Lung (tissue), 11 donors: ENCODE measurements at regions not wholly inside any gene's neighbourhood (a gene's known extent, or its start where the extent isn't known, plus 50 kb on each side); places are given as distances from the start of the nearest gene placed in this dataset.

Experiments
- ATAC-seq: fragments of 200-7000 bp; cut with Tn5 transposase; one replicate; pipeline ENCODE4 v1.9.1; 2020; ENCODE audit warnings: moderate number of reproducible peaks; ENCODE audit not compliant: insufficient read depth, low FRiP score
- DNase-seq, 3 donors: peaks; one replicate each; pipeline ENCODE4 v3.0.0-alpha.2; 2013 to 2017
- H3K27ac ChIP-seq, 2 donors: one replicate each; pipeline ENCODE4 v1.5.1; 2013; ENCODE audit warnings: mild to moderate bottlenecking in 2 of 2, moderate library complexity in 2 of 2, control low read depth in 1 of 2, inconsistent platforms in 1 of 2, low read depth in 1 of 2, low read length in 1 of 2
- H3K27me3 ChIP-seq, 3 donors: one replicate each; pipeline ENCODE4 v1.5.1; 2013; ENCODE audit warnings: low read length in 2 of 3; ENCODE audit not compliant: control insufficient read depth in 3 of 3, insufficient read depth in 3 of 3
- H3K36me3 ChIP-seq, 4 donors: one replicate each; pipeline ENCODE4 v1.5.1; 2013; ENCODE audit warnings: low read length in 4 of 4, mild to moderate bottlenecking in 1 of 4, moderate library complexity in 1 of 4; ENCODE audit not compliant: control insufficient read depth in 4 of 4, insufficient read depth in 4 of 4
- H3K4me1 ChIP-seq, 5 donors: one replicate each; pipeline ENCODE4 v1.5.1; 2013; ENCODE audit warnings: low read length in 5 of 5, mild to moderate bottlenecking in 2 of 5, moderate library complexity in 1 of 5; ENCODE audit not compliant: control insufficient read depth in 5 of 5, insufficient read depth in 5 of 5
- H3K4me3 ChIP-seq: one replicate; pipeline ENCODE4 v1.5.1; 2013; ENCODE audit warnings: mild to moderate bottlenecking, control low read depth, moderate library complexity
- H3K9ac ChIP-seq, 2 donors: one replicate each; pipeline ENCODE4 v1.5.1; 2013; ENCODE audit warnings: low read length in 2 of 2, control low read depth in 1 of 2; ENCODE audit not compliant: insufficient read depth in 1 of 2
- H3K9me3 ChIP-seq, 4 donors: one replicate each; pipeline ENCODE4 v1.5.1; 2013; ENCODE audit warnings: low read length in 3 of 4, mild to moderate bottlenecking in 1 of 4, moderate library complexity in 1 of 4; ENCODE audit not compliant: control insufficient read depth in 4 of 4, insufficient read depth in 3 of 4
- CTCF ChIP-seq: IDR thresholded peaks from 2 replicates; pipeline ENCODE4 v1.5.1; 2012; ENCODE audit warnings: mild to moderate bottlenecking; ENCODE audit errors: control extremely low read depth, extremely low read depth
- WGBS, 2 donors: extraction: QIAGEN DNeasy Blood & Tissue Kit; methylation state at CpG; one replicate each; pipeline ENCODE4 v1.1.7; 2013; 5-methylcytosine and 5-hydroxymethylcytosine counted together
- donor health status: control.
- donor health status: control.
- donor health status: Bipolar disorder and iron deficiency.
- donor health status: healthy.
- donor health status: DM: yes; HTN: yes; CAD: no.

DNA sequence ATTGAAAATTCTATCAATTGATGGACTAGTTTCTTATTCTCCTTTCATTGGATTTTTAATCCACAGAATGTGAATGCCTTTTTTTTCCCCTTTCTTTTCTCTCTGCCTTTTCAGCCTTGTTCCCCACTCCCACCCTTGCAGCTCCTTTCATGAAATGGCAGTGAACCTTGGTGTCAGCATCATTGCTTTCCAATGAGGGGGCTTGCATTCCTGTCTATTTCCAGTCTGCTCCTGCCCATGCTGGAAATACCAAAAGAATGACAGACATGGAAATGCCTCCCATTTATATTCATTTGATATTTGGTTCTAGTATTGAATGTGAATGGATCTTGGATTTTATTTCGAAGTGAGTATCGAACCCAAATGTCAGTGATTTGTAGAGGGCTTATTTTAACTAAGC lies 162.7 kb upstream of the SGCD start:
- ATAC-seq (no peak), DNase-seq (no peak)
- H3K9ac ChIP-seq, result no peak overlapping the region
- 80% methylated on average over 2 of the region's 2 CpGs for WGBS, 2 donors
- peaks cover 0 to 1% (median 0%) of the 10 kb centered on the region in 4 donors for H3K9me3 ChIP-seq
- H3K36me3 ChIP-seq, result no peaks in the 10 kb centered on the region
- no peak for TF ChIP-seq CTCF
- peaks cover 0 to 3% (median 0%) of the 10 kb centered on the region in 5 donors for H3K4me1 ChIP-seq
- H3K27me3 ChIP-seq, result no peaks in the 10 kb centered on the region
- no peak overlapping the region for H3K27ac ChIP-seq
- H3K4me3 ChIP-seq, result no peak overlapping the region

- no peaks in the 10 kb centered on the region for H3K36me3 ChIP-seq
- no peak for TF ChIP-seq CTCF
- no peak overlapping the region for H3K4me3 ChIP-seq
- DNase-seq (no peak), ATAC-seq (no peak)
- no peaks in the 10 kb centered on the region for H3K27me3 ChIP-seq
- peaks cover 0 to 13% (median 0%) of the 10 kb centered on the region in 5 donors for H3K4me1 ChIP-seq
- H3K27ac ChIP-seq, result no peak overlapping the region
- H3K9me3 ChIP-seq, result no peaks in the 10 kb centered on the region
- no peak overlapping the region for H3K9ac ChIP-seq
- 89 to 91% methylated on average over 1 of the region's 1 CpG for WGBS, 2 donors
These were observed 157.5 kb upstream of the SGCD start for GRCh38 chr5:156169495-156169894.

GRCh38 chr5:156170351-156170961 lies 156.5 kb upstream of the SGCD start:
- no peak for ATAC-seq
- Histone ChIP-seq H3K27ac (no peak overlapping the region), H3K4me1 (peaks cover 0 to 13% (median 0%) of the 10 kb centered on the region in 5 donors), H3K9me3 (no peaks in the 10 kb centered on the region), H3K36me3 (no peaks in the 10 kb centered on the region), H3K4me3 (no peak overlapping the region), H3K27me3 (no peaks in the 10 kb centered on the region), H3K9ac (no peak overlapping the region)
- WGBS, 2 donors, result 77 to 87% methylated on average over 4 of the region's 4 CpGs
- no peak for DNase-seq
- no peak for TF ChIP-seq CTCF

DNA sequence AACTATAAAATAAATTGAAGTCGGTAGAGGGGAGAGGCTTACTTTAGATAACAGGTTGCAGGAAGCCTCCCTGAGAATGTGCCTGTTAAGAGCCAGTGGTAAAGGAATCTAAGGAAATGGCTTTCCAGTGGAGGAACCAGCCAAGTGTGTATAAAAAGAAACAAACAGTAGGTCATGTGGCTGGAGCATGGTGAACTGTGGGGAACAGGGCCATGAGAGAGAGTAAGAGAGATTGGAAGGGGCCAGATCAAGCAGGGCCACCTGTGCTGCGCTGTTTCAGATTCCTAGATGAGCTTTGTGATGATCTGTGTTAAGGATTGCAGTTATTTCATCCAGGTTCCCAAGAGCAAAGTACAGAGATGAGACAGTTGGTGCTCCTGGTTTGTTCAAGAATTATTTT lies 152.7 kb upstream of the SGCD start:
- DNase-seq (no peak), ATAC-seq (no peak)
- no peaks in the 10 kb centered on the region for H3K36me3 ChIP-seq
- TF ChIP-seq CTCF, result no peak
- no peak overlapping the region for H3K4me3 ChIP-seq
- H3K9me3 ChIP-seq, result no peaks in the 10 kb centered on the region
- H3K27me3 ChIP-seq, result no peaks in the 10 kb centered on the region
- 51 to 63% methylated on average over 2 of the region's 2 CpGs for WGBS, 2 donors
- H3K9ac ChIP-seq, result no peak overlapping the region
- H3K27ac ChIP-seq, result no peak overlapping the region
- peaks cover 0 to 10% (median 0%) of the 10 kb centered on the region in 5 donors for H3K4me1 ChIP-seq
